ENCODE measurements at regions not wholly inside any gene's neighbourhood (a gene's known extent, or its start where the extent isn't known, plus 50 kb on each side); places are given as distances from the start of the nearest gene placed in this dataset.

DNA sequence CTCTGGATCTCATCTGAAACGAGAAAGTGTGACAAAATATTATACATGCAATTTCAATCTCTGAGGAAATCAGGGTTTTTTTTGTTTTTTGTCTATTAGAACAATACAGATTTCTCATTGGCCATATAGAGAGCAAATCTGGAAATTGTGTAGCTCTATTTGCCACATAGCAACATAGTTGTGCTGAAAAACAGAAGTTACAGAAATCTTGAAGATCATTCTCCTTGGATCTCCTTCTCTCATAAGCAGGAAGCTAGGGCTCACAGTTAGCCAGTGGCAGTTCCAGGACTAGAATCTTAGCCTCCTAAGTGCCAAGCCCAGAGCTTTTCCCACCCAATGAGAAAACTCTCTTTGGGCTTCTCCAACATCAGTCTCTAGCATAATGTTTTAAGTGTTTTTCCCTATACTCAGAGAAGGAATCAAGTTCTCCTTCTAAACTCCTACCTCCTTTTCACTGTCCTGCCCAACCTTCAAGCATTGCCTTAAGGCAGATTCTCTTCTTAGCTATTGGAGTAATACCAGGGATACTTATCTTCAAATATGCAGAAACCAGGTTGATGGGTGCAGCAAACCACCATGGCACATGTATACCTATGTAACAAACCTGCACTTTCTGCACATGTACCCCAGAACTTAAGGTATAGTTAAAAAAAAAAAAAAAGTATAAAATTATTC is 211.6 kb downstream of the ALDH8A1 start:
- DNase-seq = no peak

DNA sequence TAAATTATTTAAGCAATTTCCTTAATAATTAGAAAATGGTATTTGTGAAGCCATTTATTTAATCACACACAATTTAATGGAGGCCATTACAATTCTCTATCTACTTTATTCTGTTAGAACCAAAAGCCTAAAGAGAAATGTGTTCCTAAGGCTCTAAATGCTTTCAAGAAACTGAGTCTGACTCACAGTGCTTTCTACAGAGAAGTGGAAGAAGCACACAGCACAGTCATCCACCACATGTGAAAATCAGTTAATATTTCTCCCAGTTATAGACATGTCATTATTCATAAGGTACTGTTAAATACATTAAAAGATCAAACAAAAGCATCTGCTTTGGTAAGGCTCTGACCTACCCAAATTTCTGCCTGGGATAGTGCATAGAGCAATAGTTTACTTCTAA is 214.4 kb downstream of the ALDH8A1 start:
- DNase-seq = no peak

DNA sequence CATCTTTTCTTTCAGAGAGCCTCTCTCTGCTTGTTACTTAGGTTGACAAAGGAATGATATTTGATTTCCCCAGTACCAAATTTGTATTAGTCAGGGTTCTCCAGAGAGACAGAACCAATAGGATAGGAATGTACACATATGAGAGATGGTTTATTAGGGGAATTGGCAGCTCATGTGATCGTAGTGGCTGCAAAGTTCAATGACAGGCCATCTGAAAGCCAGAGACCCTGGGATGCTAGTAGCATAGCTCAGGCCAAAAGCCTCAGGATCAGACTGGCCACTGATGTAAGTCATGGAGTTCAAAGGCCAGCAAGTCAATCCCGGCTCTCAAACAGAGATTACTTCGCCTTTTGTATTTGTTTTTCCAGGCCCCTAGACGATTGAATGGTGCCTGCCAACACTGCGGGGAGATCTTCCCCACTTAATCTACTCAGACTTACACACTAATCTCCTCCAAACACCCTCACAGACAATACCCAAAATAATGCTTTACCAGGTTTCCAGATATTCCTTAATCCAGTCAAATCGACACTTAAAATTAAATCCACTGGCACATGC is 215.5 kb downstream of the ALDH8A1 start:
- DNase-seq = no peak

DNA sequence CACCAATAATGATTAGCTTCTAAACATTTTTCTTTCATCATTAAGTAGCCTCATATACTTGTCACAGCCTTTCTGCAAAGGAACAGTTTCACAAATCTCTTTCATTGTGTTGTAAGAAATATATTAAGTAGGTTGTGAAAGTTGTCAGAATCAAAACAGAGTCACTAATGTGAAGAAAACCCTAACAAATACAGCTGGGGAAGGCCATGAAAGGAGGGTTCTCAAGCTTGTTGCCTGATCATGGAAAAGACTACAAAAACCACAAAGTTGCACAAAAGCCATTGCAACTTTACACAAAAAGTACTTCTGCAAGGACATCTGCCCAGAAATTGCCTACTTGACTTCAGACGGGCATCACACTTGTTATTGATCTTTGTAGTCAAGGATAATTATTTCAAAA is 216.1 kb downstream of the ALDH8A1 start:
- no peak for DNase-seq

DNA sequence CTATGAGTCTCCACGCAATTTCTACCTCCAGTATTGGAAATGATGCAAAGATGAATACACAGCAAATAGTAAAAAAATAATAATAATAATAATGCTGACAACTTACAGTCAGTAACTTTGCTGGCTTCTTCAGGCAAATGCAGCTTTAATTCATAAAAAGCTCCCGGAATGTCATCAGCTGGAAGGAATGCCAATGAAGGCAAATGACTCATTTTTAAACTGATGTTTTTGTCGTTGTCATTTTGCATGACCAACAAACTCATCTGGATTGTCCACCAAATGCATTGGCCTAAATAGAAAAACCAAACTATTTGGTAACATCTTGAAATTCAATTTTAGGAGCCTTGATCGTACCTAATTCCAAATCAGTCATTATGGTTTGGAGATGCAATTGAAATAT is 217.1 kb downstream of the ALDH8A1 start:
- no peak for DNase-seq

DNA sequence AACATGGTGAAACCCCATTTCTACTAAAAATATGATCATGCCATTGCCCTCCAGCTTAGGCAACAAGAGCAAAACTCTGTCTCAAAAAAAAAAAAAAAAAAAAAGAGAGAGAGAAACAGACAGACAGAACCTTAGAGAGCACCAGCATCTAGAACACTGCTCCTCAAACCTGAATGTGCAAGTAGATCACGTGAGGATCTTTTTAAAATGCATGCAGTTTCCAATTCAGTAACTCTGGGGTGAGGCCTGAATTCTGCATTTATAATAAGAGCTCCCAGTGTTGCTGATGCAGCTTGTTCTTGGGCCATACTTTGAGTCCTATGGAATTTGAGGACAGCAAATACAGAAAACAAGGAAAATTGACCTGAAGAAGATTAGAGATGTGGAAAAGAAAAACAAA is 218.3 kb downstream of the ALDH8A1 start:
- DNase-seq = no peak

DNA sequence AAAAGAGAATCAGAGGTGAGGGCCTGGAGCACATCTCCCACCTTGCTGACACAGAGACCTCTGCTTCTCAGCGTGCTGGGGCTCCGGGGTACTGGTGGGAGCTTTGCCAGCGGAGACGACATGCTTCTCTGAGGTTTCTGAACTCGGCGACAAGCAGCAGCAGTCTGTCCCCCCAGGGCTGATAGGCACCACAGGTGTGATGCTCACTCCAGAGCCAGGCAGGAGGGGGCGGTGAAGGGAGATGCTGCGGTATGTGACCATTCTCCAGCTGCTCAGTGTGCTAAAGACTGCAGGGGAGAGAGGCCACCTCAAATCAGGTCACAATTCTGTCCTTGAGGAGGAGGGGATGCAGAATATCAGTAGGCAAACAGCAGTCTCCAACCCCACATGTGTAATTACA is 219.9 kb downstream of the ALDH8A1 start:
- DNase-seq = no peak

DNA sequence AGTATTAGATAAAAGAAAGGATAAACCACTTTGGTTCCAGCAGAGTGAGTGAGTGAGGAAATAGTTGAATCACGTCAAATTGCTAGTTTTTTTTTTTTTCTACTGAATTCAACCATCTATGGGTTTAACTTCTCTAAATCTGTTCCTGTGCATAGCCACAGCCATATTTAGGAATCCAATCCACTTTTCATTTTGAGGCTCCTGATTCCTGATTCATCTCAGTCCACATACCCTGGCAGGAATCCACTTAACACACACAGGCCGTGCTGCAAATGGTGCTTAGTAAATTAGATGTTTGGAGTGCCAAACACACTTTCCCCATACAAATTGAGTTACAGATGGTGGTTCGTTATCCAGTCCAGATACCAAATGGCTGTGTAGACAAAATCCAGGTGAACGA is 220.3 kb downstream of the ALDH8A1 start:
- no peak for DNase-seq

DNA sequence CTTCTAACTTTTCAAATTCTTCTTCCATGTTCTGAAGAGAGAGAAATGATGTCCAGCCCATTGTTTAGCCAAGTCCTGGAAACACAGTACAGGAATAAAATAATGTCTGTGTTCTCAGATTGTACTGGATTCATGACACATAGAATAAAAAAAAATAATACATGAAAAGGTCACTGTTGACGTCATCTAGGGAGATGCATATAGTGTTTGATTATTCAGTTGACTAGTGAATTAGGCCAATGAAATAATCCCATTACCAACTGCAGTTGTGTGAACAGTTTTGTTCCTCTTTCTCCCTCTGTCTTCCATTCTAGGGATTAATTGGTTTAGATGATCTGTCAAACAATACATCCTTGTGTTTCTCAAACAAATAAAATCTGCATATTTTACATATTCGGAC is 222.8 kb downstream of the ALDH8A1 start:
- DNase-seq = no peak

DNA sequence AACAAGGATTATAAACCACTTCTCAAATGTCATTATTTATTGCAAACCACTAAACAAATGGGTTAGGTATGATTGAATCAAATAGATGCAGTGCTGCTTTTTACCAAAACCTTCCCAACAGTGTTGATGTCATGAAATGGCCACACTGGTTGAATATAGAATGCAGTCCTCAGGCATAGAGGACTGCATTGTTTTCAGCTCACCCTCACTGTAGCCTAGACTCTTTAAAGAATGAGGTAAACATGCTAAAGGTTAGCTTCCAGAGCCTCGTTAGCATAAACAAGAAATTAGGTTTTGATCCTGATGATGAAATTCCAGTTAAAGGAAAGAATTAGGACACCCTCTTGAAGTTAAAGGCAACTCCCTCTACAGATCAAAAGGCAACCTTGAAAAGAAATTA is 224.3 kb downstream of the ALDH8A1 start:
- no peak for DNase-seq

DNA sequence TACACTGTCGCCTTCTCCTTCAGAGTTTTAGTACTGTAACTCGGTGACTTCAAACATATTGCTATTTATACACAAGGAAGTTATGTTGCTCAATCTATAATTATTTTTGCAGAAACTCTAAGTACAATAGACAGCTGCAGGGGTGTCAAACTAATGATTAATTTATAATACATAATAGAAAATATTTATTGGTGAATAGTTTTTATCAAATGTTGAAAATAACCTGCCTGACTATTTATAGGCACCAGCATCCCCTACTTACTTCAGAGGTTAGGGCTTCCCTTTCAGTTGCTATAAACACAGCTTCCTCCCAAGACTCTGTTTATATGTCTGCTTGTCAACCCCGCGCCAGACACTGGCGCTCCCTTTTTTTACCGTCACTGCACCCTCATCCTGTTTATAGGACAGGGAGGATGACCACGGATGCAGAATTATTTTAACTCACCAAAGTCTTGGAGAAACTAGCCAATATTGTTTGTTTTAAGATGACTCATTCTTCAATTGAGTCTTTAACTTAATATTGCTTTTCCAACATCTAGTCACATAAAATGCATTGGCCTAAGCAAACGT is 225.0 kb downstream of the ALDH8A1 start:
- DNase-seq = no peak

DNA sequence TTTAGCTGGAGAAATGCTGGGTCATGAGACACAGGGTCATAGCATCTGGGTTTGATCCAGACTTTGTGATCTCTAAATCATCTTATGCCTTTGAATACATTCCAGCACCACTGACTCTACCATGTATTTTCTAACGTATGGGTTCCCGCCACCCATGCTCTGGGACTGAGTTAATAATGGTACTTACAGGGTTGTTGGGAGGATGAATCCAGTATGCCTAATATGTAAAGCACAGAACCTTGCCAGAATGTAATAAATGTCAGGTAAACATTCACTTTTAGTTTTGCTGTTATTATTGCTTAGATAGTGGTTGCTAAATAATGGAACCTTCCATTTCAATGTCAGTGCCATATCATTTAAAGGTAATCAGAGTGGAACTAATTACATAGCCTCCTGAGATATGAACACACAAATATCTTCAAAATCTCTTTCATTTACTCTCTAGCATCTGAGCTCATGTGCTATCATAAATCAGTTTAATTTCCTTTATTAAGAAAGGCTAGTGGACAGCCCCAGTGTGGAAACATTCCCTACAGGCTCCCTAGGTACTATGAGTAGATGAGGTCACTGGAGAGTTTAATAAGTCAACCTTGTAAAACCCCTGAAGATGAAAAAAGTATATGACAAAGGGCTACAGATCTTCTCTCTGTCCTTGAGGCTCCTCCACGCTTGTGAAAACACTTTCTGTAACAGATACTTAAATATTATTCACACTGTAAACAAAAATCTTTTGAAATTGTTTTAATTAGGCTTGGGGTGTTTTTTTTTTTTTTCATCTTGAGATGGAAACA is 226.6 kb downstream of the ALDH8A1 start:
- DNase-seq = no peak

DNA sequence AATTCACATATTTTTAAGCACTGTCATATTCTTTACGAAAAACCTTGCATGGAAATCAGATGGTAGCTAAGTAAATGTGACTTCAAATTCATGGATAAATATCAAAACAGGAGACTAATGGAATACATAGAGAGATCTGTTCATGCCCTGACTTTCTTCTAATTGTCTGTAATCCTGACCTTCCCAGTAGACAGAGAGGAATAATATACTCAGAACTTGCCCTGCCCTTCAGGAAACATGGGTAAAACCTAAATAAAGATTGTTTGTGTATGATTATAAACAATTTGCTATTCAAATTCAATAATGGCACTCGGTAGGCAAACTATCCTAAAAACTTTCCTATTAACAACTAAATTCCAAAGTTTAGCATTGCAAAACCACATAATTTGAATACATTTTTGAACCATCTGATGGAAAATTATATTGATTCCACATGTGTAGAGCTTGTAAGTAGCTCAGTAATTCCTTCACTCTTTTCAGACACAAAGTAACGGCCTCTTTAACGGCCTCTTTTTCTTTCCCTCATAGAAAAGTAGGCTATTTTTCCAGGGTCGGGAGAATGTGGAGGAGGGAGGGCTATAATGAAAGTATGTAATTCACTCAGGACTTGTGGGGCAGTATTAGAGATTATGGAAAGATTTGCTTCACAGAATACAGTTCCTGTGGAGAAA is 227.6 kb downstream of the ALDH8A1 start:
- peak in 1 of 2 experiments; percentile 45 for DNase-seq

DNA sequence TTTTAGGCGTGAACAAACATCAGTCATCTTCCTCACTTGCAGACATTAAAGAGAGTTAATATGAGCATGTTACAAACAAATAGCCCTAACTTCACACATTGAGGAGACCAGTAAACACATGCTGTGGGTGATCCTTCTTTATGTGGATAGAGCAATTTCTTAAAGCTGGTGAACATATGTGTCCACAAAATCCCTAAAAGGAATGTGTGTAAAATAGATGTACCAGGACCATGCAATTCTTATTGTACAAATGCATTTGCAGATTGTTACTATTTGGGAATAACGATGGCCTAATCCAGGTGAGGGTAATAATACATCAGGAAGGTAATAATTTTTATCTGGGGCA is 228.9 kb downstream of the ALDH8A1 start:
- DNase-seq = no peak

DNA sequence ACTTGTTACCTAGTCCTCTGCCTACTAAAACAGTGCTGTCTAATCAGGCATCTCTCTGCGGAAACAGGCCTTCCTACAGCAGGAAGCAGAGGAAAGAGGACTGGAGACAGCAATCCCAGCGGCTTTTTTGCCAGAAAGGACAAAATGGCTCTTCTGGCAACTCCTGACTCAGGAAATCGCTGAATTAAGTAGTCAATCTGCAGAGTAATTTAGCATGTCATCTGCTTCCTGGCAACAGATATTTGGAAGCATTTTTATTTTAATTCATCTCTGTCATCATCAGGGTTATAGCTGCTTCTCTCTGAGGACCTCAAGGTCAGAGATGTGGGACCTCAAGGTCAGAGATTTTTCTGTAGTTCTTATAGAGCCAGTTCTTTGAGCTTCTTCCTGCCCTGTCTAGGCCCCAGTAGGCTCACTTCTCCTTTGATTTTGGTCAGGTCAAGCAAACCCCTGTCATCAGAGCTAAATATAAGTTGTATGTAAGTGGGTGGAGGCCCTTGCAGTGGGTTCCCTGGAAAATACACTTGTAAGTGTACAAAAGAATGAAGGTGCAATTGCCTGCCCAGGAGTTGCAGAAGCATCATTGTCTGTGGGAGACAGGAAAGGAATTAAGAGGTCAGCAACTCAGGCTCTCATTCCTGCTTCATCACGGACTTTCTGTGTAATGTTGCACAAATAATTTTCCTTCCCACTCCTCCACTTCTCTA is 229.4 kb downstream of the ALDH8A1 start:
- DNase-seq = no peak

DNA sequence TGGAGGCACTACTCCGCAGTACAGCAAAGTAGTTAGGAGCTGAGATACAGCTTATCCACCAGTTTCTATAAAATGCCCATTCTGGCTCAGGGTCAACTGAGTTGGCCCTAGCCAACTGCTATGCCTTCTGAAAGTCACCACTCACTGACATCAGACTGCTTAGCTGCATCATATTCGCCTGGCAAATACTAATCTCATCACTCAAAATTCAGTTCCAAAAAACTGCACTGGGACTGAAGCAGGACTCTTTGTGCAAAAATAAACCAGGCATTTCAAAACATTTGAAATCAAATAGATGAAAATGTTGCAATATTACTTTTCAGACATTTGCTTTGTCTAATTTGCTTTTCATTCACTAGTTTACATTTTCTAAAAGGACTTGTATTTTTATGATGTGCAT is 230.0 kb downstream of the ALDH8A1 start:
- DNase-seq = no peak

DNA sequence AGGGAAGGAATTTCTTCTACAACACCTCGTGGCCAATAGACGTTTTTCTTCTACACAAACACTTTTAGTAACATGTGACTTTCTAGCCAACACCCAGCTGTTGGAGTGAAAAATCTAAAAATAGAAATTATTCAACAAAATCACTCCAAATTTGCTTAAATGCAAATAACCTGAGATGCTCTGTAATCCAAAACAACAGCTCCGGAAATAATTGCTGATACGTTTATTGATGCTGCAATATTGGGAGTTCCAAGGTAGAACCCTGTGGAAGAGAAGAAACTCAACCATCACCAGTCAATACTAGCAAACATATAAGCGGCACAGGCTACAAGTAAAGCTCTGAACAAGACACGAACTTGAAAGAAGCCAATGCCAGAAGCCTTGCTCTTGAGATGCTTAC is 230.6 kb downstream of the ALDH8A1 start:
- no peak for DNase-seq

DNA sequence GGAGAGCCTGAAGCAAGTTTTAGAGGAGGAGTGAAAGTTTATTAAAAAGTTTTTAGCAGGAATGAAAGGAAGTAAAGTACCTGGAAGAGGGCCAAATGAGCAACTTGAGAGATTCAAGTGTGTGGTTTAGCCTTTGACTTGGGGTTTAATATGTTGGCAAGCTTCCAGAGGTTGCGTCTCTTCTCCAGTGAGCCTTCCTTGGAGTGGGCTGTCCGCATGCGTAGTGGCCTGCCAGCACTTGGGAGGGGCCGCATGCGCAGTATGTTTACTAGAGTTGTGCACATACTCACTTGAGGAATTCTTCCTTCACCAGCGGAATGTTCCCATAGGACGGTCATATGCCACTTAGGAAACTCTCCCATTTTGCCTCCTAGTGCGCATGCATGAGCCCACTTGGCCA is 235.2 kb downstream of the ALDH8A1 start:
- no peak for DNase-seq

DNA sequence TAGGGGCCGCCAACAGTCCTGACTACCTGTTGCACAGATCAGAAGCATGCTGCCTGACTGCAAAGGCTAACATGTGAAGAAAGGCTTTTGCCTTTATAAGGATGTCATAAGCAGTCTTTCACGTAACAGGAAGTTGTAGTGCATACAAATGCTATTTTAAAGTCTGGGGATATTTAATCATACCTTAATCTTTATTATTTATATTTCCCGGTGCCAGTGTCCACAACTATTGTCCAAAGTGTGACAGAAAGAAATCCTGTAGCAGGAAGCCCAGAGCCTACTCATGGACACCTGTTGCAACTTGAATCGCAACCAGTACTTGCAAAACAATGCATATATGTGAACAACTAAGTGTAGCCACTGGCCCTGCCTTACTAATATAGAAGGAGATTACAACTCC is 235.8 kb downstream of the ALDH8A1 start:
- DNase-seq = no peak

DNA sequence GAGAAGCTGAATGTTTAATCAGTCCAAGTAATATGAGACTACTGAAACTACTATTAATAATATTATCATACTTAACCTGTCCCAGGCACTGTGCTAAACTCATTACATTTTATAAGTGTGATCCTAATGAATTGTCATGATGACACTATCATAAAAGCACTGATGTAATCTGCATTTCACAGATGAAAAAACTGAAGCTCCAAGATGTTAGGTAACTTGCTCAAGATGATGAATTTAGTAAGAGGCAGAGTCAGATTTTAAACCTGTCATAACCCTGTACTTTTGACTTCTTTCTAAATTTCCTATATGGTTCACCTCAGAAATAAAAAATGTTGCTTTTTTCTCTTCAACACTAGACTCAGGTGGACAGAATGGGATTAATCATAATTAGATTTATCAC is 237.6 kb downstream of the ALDH8A1 start:
- DNase-seq = no peak

DNA sequence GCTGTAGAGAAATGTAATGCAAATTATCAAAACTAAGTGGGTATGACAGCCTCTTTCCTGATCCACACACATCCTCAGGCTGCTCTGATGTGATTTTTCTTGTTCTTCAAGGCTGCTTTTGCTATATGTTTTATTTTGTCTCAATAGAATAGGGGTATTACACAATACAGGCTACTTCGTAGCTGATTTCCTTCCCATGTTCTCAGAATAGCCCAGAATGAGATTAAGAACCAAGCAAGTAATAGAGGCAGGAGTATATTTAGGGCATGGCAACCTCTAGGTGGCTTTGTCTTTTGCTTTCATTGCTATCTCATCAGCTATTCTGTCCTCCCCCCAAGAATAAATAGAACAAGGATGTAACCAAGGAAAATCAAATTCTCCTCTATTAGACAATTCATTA is 241.8 kb downstream of the ALDH8A1 start:
- DNase-seq = no peak

DNA sequence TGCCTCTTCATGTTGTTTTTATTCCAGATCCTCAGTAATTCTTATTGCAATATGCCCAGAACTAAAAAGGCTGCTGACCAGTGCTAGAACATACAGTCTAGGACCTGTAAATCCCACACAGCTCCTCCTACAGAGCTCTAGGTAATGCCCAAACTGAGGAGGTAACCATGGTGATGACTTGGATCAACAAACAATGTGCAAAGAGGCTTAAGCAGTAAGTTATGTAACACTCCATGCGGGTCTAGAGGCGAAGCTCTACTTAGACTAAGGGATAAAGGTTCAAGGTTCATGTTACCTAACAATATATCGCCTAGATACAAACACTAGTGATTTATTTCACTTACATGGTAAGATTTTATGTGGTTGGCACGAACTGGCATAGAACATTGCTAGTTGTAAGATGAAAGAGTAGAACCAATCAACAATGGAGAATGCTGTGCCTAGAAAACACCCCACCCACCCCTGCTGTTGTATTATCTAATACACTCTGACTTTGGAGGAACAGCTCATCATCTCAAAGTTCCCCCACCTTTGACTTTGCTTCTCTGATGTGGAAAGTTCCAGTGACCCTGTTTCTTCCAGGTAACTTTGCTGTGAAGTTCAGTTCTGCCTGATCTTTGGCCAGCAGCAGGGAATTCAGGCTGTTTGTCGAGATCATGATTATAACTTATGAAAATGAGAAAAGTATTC is 242.4 kb downstream of the ALDH8A1 start:
- peak; percentile 13 to 20 for DNase-seq
